Amniotic stem cell (primary cell): ENCODE measurements at regions not wholly inside any gene's neighbourhood (a gene's known extent, or its start where the extent isn't known, plus 50 kb on each side); places are given as distances from the start of the nearest gene placed in this dataset.
"Not testable (repeated sequence)": the region's sequence is repeated elsewhere in the genome, so short reads cannot be mapped to it uniquely, and the experiment has no call there.

Experiments
- DNase-seq: peaks from one replicate; lab custom pipeline; 2025; lab: John Stamatoyannopoulos, UW

- DNase-seq = no peak
Measured at GRCh38 chr2:105536175-105536574, 137.3 kb upstream of the FHL2 start.

GRCh38 chr2:105529258-105529657 is 130.4 kb upstream of the FHL2 start:
- DNase-seq = not testable (repeated sequence)

GRCh38 chr2:105526000-105526925 is 127.4 kb upstream of the FHL2 start:
- DNase-seq = no peak

GRCh38 chr2:105525201-105525600 is 126.3 kb upstream of the FHL2 start:
- no peak for DNase-seq

GRCh38 chr2:105522645-105523044 is 123.8 kb upstream of the FHL2 start:
- DNase-seq = no peak

GRCh38 chr2:105521616-105522015 is 122.8 kb upstream of the FHL2 start:
- DNase-seq = no peak

- DNase-seq = peak; percentile 1
Measured at GRCh38 chr2:105521176-105521575, 122.3 kb upstream of the FHL2 start.

- no peak for DNase-seq
Measured at GRCh38 chr2:105519516-105519915, 120.7 kb upstream of the FHL2 start.

- DNase-seq = no peak
Measured at GRCh38 chr2:105518897-105519296, 120.0 kb upstream of the FHL2 start.

GRCh38 chr2:105517814-105518705 is 119.2 kb upstream of the FHL2 start:
- no peak for DNase-seq

- no peak for DNase-seq
Measured at GRCh38 chr2:105515581-105516415, 116.9 kb upstream of the FHL2 start.

- DNase-seq = no peak
Measured at GRCh38 chr2:105514576-105514975, 115.7 kb upstream of the FHL2 start.

- peak; percentile 6 for DNase-seq
Measured at GRCh38 chr2:105510761-105511528, 112.1 kb upstream of the FHL2 start.

GRCh38 chr2:105509269-105510086 is 110.6 kb upstream of the FHL2 start:
- DNase-seq = no peak

GRCh38 chr2:105506860-105507259 is 108.0 kb upstream of the FHL2 start:
- not testable (repeated sequence) for DNase-seq

GRCh38 chr2:105504459-105504858 is 105.6 kb upstream of the FHL2 start:
- DNase-seq = no peak

GRCh38 chr2:105502625-105503334 is 103.9 kb upstream of the FHL2 start:
- no peak for DNase-seq

GRCh38 chr2:105498281-105498846 is 99.5 kb upstream of the FHL2 start:
- DNase-seq = no peak

- DNase-seq = no peak
Measured at GRCh38 chr2:105497094-105497493, 98.2 kb upstream of the FHL2 start.
